OCI-LY3 (cell line): ENCODE measurements at regions not wholly inside any gene's neighbourhood (a gene's known extent, or its start where the extent isn't known, plus 50 kb on each side); places are given as distances from the start of the nearest gene placed in this dataset.

Experiments used
- H2AFZ ChIP-seq: fragments of 200-600, 300-600 bp; shearing (Covaris generic); 2 replicates; pipeline ENCODE4 v1.6.0; 2014; ENCODE audit warnings: antibody characterized with exemption, low read depth, low read length
- H3K27ac ChIP-seq: fragments of 200-600, 300-600 bp; sonication (generic); 2 replicates; pipeline ENCODE4 v1.5.1; 2014; ENCODE audit warnings: mild to moderate bottlenecking, low read length, moderate library complexity, mixed read lengths
- H3K27me3 ChIP-seq: fragments of 200-600, 300-600 bp; sonication (generic); 2 replicates; pipeline ENCODE4 v1.6.1; 2014; ENCODE audit warnings: low read depth, low read length, mixed read lengths
- H3K36me3 ChIP-seq: fragments of 200-600, 300-600 bp; sonication (generic); replicated peaks from 2 replicates; pipeline ENCODE3; 2014; ENCODE audit warnings: low read depth, low read length, mixed read lengths
- H3K4me1 ChIP-seq: fragments of 300-600, 200-600 bp; sonication (generic); 2 replicates; pipeline ENCODE4 v1.6.1; 2014; ENCODE audit warnings: low read length, mixed read lengths
- H3K4me2 ChIP-seq: fragments of 200-600, 300-600 bp; sonication (generic); 2 replicates; pipeline ENCODE4 v1.6.1; 2014; ENCODE audit warnings: low read length, mixed read lengths
- H3K4me3 ChIP-seq: fragments of 300-600, 200-600 bp; sonication (generic); 2 replicates; pipeline ENCODE4 v1.5.1; 2014; ENCODE audit warnings: antibody characterized with exemption, mild to moderate bottlenecking, low read length, moderate library complexity
- H3K79me2 ChIP-seq: fragments of 300-600, 200-600 bp; shearing (Covaris generic); 2 replicates; pipeline ENCODE4 v1.6.1; 2014; ENCODE audit warnings: mild to moderate bottlenecking, low read length, mixed read lengths
- H3K9ac ChIP-seq: fragments of 300-600, 200-600 bp; shearing (Covaris generic); 2 replicates; pipeline ENCODE4 v1.6.0; 2014; ENCODE audit warnings: mild to moderate bottlenecking, low read length, moderate library complexity
- H3K9me3 ChIP-seq: fragments of 200-600, 300-600 bp; shearing (Covaris generic); 2 replicates; pipeline ENCODE4 v1.6.1; 2014; ENCODE audit warnings: low read length, mixed read lengths; ENCODE audit not compliant: insufficient read depth
- H4K20me1 ChIP-seq: fragments of 200-600, 300-600 bp; sonication (generic); 2 replicates; pipeline ENCODE4 v1.6.1; 2016; ENCODE audit warnings: low read length, mixed read lengths; ENCODE audit not compliant: insufficient read depth
- CTCF ChIP-seq: fragments of 200-600, 300-600 bp; sonication (generic); IDR thresholded peaks from 2 replicates; pipeline ENCODE4 v1.5.1; 2014; ENCODE audit warnings: antibody characterized with exemption, low read length, low read depth
- EZH2phosphoT487 ChIP-seq: fragments of 200-600 bp; shearing (Covaris generic); IDR thresholded peaks from 2 replicates; pipeline ENCODE4 v1.6.1; 2018; ENCODE audit warnings: antibody characterized with exemption, mixed run types, low read depth

GRCh38 chr10:44519361-44519760 lies 134.5 kb upstream of the CXCL12 start:
- Histone ChIP-seq H2AFZ (no peak overlapping the region), H3K27me3 (no peaks in the 10 kb centered on the region), H3K4me1 (no peaks in the 10 kb centered on the region), H3K4me3 (no peak overlapping the region), H3K9ac (no peak overlapping the region), H4K20me1 (no peaks in the 10 kb centered on the region), H3K9me3 (no peaks in the 10 kb centered on the region), H3K4me2 (no peak overlapping the region), H3K36me3 (no peaks in the 10 kb centered on the region), H3K27ac (no peak overlapping the region), H3K79me2 (no peaks in the 10 kb centered on the region)
- TF ChIP-seq EZH2phosphoT487, result no peak
- TF ChIP-seq CTCF, result no peak

- H3K27me3 ChIP-seq, result no peaks in the 10 kb centered on the region
- H2AFZ ChIP-seq, result no peak overlapping the region
- TF ChIP-seq CTCF (no peak), EZH2phosphoT487 (no peak)
- no peak overlapping the region for H3K4me2 ChIP-seq
- H3K4me3 ChIP-seq, result no peak overlapping the region
- H3K27ac ChIP-seq, result no peak overlapping the region
- no peaks in the 10 kb centered on the region for H3K36me3 ChIP-seq
- H3K9me3 ChIP-seq, result no peaks in the 10 kb centered on the region
- H4K20me1 ChIP-seq, result no peaks in the 10 kb centered on the region
- no peak overlapping the region for H3K9ac ChIP-seq
- H3K79me2 ChIP-seq, result no peaks in the 10 kb centered on the region
- H3K4me1 ChIP-seq, result no peaks in the 10 kb centered on the region
Observed at GRCh38 chr10:44520651-44521050, 135.8 kb upstream of the CXCL12 start.

- Histone ChIP-seq H3K36me3 (no peaks in the 10 kb centered on the region), H4K20me1 (no peaks in the 10 kb centered on the region), H3K4me2 (no peak overlapping the region), H3K27me3 (no peaks in the 10 kb centered on the region), H2AFZ (no peak overlapping the region), H3K27ac (no peak overlapping the region), H3K9ac (no peak overlapping the region), H3K4me1 (no peaks in the 10 kb centered on the region), H3K79me2 (no peaks in the 10 kb centered on the region), H3K9me3 (no peaks in the 10 kb centered on the region), H3K4me3 (no peak overlapping the region)
- no peak for TF ChIP-seq CTCF
Observed at GRCh38 chr10:44539178-44539577, 154.3 kb upstream of the CXCL12 start.

- H3K27ac ChIP-seq, result no peak overlapping the region
- H3K4me3 ChIP-seq, result no peak overlapping the region
- no peaks in the 10 kb centered on the region for H3K36me3 ChIP-seq
- H4K20me1 ChIP-seq, result no peaks in the 10 kb centered on the region
- H2AFZ ChIP-seq, result no peak overlapping the region
- H3K4me1 ChIP-seq, result no peaks in the 10 kb centered on the region
- no peak overlapping the region for H3K9ac ChIP-seq
- H3K9me3 ChIP-seq, result no peaks in the 10 kb centered on the region
- H3K4me2 ChIP-seq, result no peak overlapping the region
- no peaks in the 10 kb centered on the region for H3K79me2 ChIP-seq
- no peaks in the 10 kb centered on the region for H3K27me3 ChIP-seq
- TF ChIP-seq EZH2phosphoT487 (no peak), CTCF (no peak)
Observed at GRCh38 chr10:44552726-44553125, 167.8 kb upstream of the CXCL12 start.
